ENCODE measurements at regions not wholly inside any gene's neighbourhood (a gene's known extent, or its start where the extent isn't known, plus 50 kb on each side); places are given as distances from the start of the nearest gene placed in this dataset.

DNA sequence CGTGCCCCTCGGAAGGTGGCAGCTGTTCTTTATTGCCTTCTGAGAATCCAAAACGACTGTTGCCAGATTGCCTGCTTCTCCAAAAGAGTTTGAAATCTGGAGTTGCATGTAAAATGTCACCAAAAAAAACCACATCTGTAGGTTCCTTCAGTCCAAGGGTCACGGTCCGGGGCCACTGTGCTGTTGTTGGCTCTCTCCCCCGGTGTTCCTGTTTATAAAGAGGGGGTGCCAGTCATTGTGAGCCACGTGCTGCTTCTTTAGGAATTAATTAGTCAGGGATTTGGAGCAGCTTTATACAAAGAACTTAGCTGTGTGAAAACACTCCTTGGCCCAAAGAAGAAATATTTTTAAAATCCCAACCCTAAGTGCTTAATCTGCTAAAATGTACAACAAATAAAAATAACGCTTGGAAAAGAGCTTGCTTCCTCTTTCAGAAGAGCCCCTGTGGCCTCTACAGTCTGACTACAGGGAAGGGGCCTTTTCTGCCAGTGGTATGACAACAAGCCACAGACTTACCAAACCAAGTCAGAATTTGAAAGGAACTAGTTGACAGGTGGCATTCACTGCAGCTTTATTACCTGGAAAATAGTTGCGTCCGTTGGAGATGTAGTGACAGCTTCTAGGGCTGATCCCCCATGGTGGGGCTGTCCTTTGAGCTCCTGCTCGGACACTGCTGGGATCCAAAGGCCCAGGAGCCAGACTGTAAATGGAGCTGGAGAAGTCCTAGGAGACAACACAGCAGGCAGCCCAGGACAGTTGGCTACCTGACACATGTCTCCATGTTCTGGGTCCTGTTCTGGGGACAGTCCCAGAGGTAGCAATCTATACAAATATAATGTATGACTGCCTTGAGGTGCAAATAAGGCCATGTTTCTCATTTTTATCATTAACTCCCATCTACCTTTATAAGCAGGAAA is 84.5 kb upstream of the SLC1A4 start:
- H3K27ac ChIP-seq, result peak overlapping the region; percentile 2

GRCh38 chr2:64905338-64906024 is 83.7 kb upstream of the SLC1A4 start:
- TF ChIP-seq POLR2AphosphoS5 (IDR thresholded peaks at IDR 0.05; ENCODE audit: insufficient read depth in 1 of 2, low read depth in 1 of 2), result no peak
- intact Hi-C loops (cut with DNase I), result no loop called here
- Histone ChIP-seq H3K4me1 (peaks cover 19% of the 10 kb centered on the region), H3K4me3 (no peak overlapping the region), H3K27ac (peak overlapping the region; percentile 2), H3K9me3 (no peaks in the 10 kb centered on the region), H3K27me3 (no peaks in the 10 kb centered on the region), H3K36me3 (no peaks in the 10 kb centered on the region)
- no peak for DNase-seq (ENCODE audit: extremely low spot score in 2 of 2)

More for the DNA sequence above, 84.5 kb upstream of the SLC1A4 start:
- no peaks in the 10 kb centered on the region for H3K9me3 ChIP-seq
- H3K36me3 ChIP-seq, result no peaks in the 10 kb centered on the region
- H3K4me3 ChIP-seq, result no peak overlapping the region
- no peak for DNase-seq (ENCODE audit: extremely low spot score in 2 of 2)
- no peaks in the 10 kb centered on the region for H3K27me3 ChIP-seq
- TF ChIP-seq POLR2AphosphoS5 (IDR thresholded peaks at IDR 0.05; ENCODE audit: insufficient read depth in 1 of 2, low read depth in 1 of 2), result no peak
- TF ChIP-seq, protein P1, sequence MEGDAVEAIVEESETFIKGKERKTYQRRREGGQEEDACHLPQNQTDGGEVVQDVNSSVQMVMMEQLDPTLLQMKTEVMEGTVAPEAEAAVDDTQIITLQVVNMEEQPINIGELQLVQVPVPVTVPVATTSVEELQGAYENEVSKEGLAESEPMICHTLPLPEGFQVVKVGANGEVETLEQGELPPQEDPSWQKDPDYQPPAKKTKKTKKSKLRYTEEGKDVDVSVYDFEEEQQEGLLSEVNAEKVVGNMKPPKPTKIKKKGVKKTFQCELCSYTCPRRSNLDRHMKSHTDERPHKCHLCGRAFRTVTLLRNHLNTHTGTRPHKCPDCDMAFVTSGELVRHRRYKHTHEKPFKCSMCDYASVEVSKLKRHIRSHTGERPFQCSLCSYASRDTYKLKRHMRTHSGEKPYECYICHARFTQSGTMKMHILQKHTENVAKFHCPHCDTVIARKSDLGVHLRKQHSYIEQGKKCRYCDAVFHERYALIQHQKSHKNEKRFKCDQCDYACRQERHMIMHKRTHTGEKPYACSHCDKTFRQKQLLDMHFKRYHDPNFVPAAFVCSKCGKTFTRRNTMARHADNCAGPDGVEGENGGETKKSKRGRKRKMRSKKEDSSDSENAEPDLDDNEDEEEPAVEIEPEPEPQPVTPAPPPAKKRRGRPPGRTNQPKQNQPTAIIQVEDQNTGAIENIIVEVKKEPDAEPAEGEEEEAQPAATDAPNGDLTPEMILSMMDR (IDR thresholded peaks at IDR 0.05), result no peak
- TF ChIP-seq POLR2A (IDR thresholded peaks at IDR 0.05), result no peak
- intact Hi-C loops (cut with DNase I), result no loop called here
- peaks cover 19% of the 10 kb centered on the region for H3K4me1 ChIP-seq

- Histone ChIP-seq H3K36me3 (no peaks in the 10 kb centered on the region), H3K27me3 (no peaks in the 10 kb centered on the region), H3K4me3 (no peak overlapping the region), H3K27ac (no peak overlapping the region), H3K4me1 (peaks cover 19% of the 10 kb centered on the region), H3K9me3 (no peaks in the 10 kb centered on the region)
- intact Hi-C loops (cut with DNase I), result no loop called here
- DNase-seq (ENCODE audit: extremely low spot score in 2 of 2), result no peak
- TF ChIP-seq POLR2AphosphoS5 (IDR thresholded peaks at IDR 0.05; ENCODE audit: insufficient read depth in 1 of 2, low read depth in 1 of 2) (no peak), POLR2A (IDR thresholded peaks at IDR 0.05) (no peak)
- TF ChIP-seq, protein P1 (IDR thresholded peaks at IDR 0.05), result no peak
These were observed 82.2 kb upstream of the SLC1A4 start for GRCh38 chr2:64906853-64907536.

- intact Hi-C loops (cut with DNase I), result no loop called here
- no peak overlapping the region for H3K27ac ChIP-seq
These were observed 80.8 kb upstream of the SLC1A4 start for GRCh38 chr2:64908406-64908805.

GRCh38 chr2:64910523-64910922 is 78.7 kb upstream of the SLC1A4 start:
- H3K9me3 ChIP-seq, result no peaks in the 10 kb centered on the region
- no peak for DNase-seq (ENCODE audit: extremely low spot score in 2 of 2)
- no peak overlapping the region for H3K4me3 ChIP-seq
- no peaks in the 10 kb centered on the region for H3K27me3 ChIP-seq
- intact Hi-C loops (cut with DNase I), result no loop called here
- TF ChIP-seq, protein P1 (IDR thresholded peaks at IDR 0.05), result no peak
- TF ChIP-seq POLR2AphosphoS5 (IDR thresholded peaks at IDR 0.05; ENCODE audit: insufficient read depth in 1 of 2, low read depth in 1 of 2) (no peak), POLR2A (IDR thresholded peaks at IDR 0.05) (no peak)
- no peaks in the 10 kb centered on the region for H3K36me3 ChIP-seq
- peaks cover 1% of the 10 kb centered on the region for H3K4me1 ChIP-seq
- H3K27ac ChIP-seq, result no peak overlapping the region

More at GRCh38 chr2:64908406-64908805, 80.8 kb upstream of the SLC1A4 start:
- Histone ChIP-seq H3K27me3 (no peaks in the 10 kb centered on the region), H3K4me3 (no peak overlapping the region), H3K9me3 (no peaks in the 10 kb centered on the region), H3K36me3 (no peaks in the 10 kb centered on the region), H3K4me1 (peaks cover 19% of the 10 kb centered on the region)
- no peak for DNase-seq (ENCODE audit: extremely low spot score in 2 of 2)
- TF ChIP-seq POLR2AphosphoS5 (IDR thresholded peaks at IDR 0.05; ENCODE audit: insufficient read depth in 1 of 2, low read depth in 1 of 2), result no peak
- TF ChIP-seq POLR2A (IDR thresholded peaks at IDR 0.05), result no peak
- TF ChIP-seq, protein P1 (IDR thresholded peaks at IDR 0.05), result no peak
